CD4-positive, alpha-beta T cell treated with Interleukin-2 at 100 ng/mL for 4 hours (primary cell): ENCODE measurements at regions not wholly inside any gene's neighbourhood (a gene's known extent, or its start where the extent isn't known, plus 50 kb on each side); places are given as distances from the start of the nearest gene placed in this dataset.

Source experiments
- DNase-seq: peaks from one replicate; pipeline ENCODE4 v3.0.0-alpha.2; 2020; ENCODE audit warnings: low spot score

GRCh38 chr11:70764356-70764905 lies 366.1 kb downstream of the CTTN start:
- DNase-seq = no peak

DNA sequence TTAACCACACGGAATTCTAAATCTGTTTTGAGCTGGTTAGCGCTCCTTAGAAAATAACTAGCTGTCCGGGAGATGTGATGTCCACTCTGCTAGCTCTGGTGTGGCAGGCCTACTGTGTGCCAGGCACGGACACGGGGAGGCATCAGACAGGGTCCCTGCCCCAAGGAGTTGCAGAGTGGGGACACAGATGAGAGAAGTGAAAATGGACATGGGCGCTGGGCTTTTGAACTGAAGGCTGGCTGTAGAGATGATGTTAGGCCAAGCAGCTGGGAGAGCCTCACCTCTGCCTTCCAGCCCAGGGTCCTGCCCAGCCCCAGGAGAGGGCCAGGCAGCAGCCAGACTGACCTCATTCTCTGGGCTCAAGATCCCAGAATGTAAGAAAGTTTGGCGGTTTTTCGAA lies 368.6 kb downstream of the CTTN start:
- DNase-seq = no peak

- no peak for DNase-seq
Measured at GRCh38 chr11:70768346-70769095, 370.2 kb downstream of the CTTN start.

GRCh38 chr11:70769106-70769505 lies 370.8 kb downstream of the CTTN start:
- DNase-seq = no peak

GRCh38 chr11:70769521-70769920 lies 371.2 kb downstream of the CTTN start:
- DNase-seq = no peak

DNA sequence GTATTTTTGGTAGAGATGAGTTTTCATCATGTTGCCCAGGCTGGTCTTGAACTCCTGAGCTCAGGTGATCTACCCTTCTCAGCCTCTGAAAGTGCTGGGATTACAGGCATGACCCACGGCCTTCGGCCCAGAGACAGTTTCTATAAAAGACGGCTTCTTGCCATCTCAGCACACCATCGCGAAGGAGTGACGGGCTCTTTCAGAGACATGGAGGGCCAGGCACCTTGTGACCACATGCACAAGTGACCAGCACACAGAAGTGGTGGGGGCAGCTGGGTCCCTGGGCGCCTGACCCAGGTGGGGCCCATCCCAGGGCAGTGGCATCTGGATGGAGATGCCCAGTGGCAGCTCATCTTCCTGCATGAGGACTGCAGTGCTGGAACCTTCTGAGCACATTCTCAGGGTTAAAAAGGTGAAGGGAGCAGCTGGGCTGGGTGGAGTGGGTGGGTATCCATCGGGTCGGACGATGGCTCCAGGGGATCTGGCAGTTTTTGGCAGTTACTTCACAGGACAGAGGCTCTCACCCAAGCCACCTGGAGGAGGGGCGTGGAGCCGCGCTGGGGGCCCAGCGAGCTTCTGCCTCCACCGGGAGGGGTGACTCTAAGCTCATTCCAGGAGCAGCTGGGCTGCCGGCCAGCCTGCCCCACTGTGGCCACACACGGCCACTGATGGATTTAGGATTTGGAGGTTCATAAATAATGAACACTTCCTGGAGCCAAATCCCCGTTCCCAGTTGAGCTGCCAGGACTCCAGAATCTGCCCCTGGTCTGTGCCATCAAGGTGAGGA lies 373.0 kb downstream of the CTTN start:
- DNase-seq = no peak

GRCh38 chr11:70772950-70773349 lies 374.6 kb downstream of the CTTN start:
- DNase-seq = no peak

DNA sequence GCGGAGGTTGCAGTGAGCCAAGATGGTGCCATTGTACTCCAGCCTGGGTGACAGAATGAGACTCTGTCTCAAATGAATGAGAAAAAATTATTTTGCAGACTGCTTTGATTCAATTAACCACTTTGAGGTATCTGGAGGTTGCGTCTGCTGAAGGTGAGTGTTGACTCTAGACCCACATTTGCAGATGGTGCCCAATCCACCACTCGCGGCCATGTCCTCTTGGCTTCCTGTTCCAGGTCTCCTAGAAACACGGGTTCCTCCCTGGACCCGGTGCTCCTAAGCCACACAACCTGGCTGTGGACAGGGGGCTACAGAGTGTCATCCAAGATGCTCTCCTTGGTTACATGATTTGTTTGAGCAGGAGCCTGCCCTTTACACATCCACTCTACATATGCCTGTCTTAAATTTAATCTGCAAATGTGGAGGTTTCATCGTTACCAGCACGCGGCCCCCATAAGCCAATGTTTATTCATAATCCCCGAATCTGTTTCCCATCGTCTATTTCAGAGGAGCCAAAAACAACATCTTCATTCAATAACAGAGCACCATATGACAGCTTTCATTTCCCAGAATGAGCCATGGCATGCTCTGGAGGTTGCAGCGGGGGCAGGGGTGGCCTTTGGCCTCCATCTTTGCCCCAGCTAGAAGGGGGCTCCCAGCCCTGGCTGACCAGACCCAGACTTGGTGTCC lies 377.2 kb downstream of the CTTN start:
- DNase-seq = no peak

- DNase-seq = no peak
Measured at GRCh38 chr11:70776914-70777532, 378.7 kb downstream of the CTTN start.

- no peak for DNase-seq
Measured at GRCh38 chr11:70778883-70779282, 380.6 kb downstream of the CTTN start.

GRCh38 chr11:70779433-70780245 lies 381.3 kb downstream of the CTTN start:
- DNase-seq = no peak

DNA sequence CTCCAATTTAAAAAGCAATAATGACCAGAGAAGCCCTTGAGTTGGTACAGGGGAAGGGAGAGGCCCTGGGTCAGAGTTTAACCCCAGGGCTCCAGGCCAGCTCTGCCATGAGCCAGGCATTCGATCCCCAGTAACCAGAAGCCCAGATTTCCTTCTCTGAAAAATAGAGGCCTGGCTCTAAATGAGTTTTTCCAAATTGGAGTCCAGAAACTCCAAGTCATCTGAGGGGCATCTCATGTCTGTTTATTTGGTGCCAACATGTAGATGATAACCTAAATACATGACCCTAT lies 381.9 kb downstream of the CTTN start:
- DNase-seq = no peak

GRCh38 chr11:70782401-70782913 lies 384.1 kb downstream of the CTTN start:
- DNase-seq = no peak

DNA sequence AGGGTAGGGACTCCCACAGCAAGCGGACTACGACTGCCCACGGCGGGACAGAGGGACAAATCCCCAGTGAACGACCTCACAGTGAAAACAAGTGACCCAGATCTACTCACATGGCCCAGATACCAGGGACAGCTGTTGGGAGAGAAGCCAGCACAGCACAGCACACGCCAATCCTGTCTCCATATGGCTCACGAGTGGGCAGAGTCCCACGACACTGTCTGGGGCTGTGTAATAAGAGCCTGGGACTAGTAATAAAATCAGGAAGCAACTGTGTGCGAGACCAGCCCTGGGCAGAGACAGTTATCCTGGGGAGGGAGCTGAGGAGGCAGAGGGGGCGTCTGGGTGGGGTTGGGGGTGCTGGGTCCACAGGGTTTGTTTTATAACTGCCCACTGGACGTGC lies 385.0 kb downstream of the CTTN start:
- no peak for DNase-seq

DNA sequence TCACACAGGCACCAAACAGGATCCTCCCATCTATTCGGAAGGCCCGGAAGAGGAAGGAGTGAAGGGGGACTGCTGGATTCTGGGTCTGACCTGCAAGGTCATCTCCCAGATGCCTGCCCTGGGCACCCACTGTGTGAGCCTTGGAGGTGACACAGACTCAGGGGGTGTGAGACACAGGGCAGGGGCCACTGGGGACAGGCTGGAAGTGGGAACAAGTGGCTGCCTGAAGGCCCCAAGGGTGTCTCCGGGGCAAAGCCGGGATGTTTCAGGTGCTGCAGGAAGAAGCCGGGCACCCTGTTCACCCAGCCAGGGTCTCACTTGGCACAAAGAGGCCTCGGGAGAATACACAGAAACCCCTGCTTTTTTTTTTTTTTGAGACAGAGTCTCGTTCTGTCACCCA lies 385.5 kb downstream of the CTTN start:
- DNase-seq = no peak

DNA sequence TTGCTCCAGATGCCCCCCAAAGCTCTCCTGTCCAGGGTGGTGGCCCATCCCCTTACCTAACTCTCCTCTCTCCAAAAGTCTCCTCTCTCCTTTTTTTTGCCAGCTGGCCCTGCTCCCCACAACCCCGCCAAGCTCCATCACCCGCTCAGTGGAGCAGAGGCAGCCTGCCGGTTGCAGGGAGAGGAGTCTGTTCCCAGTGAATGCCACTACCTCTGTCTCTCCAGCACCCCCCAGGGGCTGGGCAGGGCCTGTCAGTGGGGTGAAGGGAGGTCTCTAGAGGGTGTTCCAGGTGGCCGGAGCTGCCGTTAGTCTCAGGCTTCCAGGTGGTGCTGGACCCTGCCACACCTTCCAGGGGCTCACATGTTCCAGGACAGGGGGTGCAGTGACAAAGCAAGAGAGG lies 387.0 kb downstream of the CTTN start:
- no peak for DNase-seq

GRCh38 chr11:70786021-70786665 lies 387.8 kb downstream of the CTTN start:
- no peak for DNase-seq

- no peak for DNase-seq
Measured at GRCh38 chr11:70788248-70789022, 390.1 kb downstream of the CTTN start.

DNA sequence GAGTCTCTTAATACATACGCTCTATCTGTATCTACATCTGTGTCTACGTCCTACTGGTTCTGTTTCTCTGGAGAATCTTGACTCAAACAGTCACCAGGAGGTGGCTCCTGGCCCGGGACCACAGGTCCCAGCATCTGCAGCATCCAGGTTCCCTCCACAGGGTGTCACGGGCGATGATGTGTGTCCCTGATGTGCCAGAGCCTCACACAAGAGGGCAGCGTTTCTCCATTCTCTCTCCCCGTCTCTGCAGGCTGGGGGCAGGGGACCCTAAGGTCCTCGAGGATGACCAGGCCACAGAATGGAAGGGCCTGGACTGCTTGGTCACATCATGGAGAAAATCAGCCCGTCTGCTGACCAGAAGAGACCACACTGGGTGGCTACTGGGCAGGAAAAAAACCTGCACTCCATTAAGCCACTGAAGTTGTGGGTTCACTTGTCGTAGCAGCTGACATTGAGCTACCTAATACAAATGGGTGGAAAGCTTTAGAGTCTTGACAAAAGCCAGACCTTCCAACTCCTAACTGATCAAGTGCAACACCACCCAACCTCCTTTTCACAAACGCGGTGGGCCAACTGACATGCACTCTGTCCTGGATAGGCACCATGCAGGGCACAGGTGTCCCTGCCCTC lies 392.5 kb downstream of the CTTN start:
- DNase-seq = no peak
